ENCODE measurements at regions not wholly inside any gene's neighbourhood (a gene's known extent, or its start where the extent isn't known, plus 50 kb on each side); places are given as distances from the start of the nearest gene placed in this dataset.
"Not testable (repeated sequence)": the region's sequence is repeated elsewhere in the genome, so short reads cannot be mapped to it uniquely, and the experiment has no call there.

DNA sequence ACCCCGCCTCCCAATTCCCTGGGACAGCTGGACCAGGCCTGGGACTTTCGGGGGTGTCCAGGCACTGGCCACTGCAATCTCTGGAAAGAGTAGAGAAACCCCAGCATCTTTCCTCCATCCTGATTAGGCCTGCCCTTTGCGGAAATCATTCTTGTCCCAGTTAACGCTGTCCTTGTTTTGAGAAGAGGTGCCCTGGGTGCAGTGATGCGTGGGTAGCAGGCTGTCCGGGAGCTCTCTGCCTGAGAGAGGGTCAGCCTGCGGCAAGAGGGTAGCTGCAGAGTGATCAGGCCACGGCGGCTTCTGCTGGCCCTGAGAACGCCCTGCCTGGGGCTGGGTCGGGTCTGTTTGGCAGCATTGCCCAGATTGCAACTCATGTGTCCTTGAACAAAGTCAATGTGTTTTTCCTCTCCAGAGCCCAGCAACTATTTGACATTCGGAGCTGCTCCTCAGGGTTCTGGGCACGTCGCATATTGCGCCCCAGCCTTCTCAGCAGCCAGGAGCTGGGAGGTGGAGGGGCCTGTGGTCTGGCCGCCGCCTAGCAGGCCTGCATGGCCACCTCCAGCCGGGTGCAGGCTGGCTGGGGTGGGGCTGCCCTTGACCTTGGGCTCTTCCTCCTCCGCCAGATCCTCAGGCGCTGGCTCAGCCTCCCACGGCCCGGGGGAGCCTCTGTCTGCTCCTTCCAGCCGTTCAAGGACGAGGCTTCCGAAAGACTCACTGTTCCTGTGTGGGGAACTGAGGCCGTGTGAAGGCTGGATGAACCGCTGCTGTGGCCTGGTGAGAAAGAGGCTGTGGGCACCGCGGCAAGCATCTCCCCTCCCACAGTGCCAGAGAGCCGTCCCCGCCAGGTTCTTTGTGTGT, 150.1 kb upstream of the ZNF469 start:
- DNase-seq: not testable (repeated sequence)

DNA sequence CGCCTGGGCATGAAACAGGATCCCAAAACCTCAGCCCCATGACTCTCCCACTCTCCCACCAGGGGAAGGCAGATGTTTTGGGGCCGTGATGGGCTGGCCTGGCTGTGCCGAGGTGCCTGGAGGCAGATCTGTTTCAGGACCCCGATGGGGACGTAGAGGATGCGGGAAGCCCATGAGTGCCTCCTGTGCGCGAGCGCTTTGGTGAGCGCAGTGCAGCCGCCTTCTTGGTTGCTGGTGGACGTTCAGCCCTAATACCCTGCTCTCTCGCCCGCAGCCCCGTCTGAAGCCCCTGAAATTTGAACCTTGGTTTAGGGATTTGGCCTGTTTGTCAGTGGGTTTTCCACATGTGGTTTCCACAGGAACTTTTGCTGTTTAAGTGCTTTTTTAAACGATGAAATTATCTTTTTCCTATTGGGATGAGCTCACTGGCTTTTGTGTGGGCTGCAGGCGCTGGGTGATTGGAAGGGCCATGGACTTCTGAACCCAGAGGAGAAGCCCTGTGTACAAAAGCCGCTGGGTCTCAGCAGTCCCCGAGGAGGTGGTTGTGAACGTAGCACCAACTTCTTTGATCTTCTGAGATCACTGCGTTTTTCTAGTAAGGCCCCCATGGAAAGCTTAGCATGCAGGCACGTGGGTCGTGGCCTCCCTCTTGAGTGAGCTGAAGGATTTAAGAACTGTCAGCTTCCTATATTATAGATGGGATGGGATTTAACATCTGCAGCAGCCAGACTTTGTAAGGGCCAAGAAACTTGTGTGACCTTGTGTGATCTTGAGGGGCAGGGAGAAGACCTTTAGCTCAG, 148.9 kb upstream of the ZNF469 start:
- not testable (repeated sequence) for DNase-seq

DNA sequence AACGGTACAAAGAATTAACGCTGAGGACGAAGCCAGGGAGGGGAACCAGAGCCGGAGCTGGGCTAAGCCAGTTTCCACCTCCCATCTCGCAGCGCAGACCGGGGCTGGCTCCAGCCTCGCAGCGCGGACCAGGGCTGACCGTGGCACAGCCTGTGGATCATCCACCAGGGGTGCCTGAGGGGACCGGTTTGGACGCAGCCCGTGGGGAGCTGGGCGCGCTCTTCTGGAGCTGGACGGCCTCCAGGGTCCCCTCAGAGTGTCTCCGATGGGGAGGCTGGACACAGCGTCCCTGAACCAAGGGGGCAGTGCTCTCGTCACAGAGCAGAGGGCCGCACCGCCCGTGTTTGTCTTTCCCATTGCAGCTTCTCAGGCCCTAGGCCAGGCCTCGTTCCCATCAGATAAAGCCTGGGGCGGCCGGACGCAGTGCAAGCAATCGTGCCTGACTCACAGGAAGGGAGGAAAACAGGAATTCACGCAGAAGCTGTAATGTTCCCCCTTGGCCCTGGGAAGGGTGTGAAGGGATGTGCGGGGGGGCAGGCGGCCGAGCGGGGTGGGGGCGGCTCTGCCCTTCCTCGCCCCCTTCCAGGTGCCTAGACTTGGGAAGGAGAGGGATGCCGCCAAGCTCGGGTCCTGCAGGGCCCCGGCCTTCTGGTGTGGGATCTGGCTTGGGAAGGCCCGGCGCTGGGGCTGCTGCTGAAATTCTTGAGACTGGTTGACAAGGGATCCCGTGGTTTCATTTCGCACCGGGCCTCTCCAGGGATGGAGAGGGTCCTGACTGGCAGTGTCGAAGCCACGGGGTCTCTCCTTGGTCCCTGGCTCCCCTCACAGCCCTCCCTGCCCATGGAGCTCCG, 148.1 kb upstream of the ZNF469 start:
- not testable (repeated sequence) for DNase-seq

DNA sequence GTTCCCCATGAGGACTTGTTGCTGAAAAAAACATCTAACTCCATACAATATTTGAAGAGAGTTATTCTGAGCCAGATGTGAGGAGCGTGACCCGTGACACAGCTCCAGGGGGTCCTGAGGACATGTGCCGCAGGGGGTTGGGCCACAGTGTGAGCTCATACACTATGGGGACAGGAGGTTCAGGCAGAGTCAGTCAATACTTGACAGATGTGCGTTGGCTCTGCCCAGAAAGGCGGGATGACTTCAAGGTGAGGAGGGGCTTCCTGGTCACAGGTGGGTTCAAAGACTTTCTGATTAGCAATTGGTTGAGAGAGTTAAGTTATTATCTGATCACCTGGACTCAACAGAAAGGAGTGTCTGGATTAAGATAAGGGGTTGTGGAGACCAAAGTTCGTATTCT, 147.1 kb upstream of the ZNF469 start:
- not testable (repeated sequence) for DNase-seq

DNA sequence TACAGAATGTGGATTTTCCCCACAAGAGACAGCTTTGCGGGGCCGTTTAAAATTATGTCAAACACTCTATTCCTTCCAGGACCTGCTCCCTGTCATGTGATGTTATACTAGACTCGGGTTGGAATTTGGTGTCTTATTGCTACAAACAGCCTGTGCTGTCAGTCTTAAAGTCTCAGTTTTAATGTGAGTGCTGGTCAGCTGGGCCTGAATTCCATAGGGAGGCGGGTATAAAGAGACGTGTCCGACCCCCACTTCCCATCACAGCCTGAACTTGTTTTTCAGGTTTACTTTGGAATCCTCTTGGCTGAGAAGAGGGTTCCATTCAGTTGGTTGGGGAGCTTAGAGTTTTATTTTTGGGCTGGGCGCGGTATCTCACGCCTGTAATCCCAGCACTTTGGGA, 146.5 kb upstream of the ZNF469 start:
- not testable (repeated sequence) for DNase-seq

DNA sequence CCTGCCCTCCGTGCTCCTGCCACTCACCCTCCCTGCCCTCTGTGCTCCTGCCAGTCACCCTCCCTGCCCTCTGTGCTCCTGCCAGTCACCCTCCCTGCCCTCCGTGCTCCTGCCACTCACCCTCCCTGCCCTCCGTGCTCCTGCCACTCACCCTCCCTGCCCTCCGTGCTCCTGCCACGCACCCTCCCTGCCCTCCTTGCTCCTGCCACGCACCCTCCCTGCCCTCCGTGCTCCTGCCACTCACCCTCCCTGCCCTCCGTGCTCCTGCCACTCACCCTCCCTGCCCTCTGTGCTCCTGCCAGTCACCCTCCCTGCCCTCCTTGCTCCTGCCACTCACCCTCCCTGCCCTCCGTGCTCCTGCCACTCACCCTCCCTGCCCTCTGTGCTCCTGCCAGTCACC, 145.4 kb upstream of the ZNF469 start:
- not testable (repeated sequence) for DNase-seq

DNA sequence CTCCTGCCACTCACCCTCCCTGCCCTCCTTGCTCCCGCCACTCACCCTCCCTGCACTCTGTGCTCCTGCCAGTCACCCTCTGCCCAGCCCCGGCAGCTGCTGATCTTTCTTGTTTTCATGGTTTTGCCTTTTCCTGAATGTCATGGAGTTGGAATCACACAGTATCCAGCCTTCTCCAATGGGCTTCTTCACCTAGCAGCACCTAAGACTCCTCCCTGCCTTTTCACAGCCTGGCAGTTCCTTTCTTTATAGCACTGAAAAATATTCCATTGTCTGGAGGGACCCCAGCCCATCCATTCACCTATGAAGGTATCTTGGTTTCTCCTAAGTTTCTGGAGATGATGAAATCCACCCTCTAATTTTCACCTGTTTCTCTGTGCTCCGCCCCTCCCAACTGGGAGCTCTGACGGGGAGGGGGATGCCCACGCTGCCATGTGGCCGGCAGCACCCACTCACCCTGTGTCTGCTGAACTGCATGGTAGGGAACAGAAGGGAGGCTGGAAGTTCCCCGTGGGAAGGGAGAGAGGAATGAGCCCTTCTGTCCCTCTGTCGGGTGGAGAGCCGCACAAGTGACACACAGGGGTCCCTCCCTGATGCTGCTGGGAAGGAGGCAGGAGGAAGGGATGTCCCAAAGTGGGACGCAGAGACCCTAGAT, 144.9 kb upstream of the ZNF469 start:
- not testable (repeated sequence) for DNase-seq

DNA sequence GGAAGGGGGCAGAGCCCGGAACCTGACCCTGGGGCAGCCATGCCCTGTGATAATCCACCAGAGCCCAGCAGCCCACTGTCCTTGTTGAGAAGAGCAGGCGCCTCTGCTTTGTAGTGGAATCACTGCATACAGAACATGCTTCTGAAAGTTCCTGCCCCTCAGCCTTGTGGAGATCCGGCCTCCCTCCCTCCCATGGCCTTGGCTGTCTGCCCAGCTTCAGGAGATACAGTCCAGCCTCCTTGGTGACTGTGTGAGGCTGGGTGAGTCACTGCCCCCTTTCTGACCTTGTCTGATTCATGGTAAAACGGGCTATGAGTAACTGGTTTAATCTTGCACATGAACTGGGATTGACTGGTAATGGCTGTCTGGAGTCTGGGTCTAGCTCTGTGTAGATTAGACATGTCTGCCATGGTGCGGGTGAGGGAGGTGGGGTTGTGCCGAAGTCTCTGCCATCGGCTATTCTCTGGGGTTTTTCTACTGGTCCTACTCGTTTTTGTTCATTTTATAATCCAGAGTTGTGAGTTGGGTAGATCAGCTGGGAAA, 144.0 kb upstream of the ZNF469 start:
- DNase-seq: not testable (repeated sequence)

DNA sequence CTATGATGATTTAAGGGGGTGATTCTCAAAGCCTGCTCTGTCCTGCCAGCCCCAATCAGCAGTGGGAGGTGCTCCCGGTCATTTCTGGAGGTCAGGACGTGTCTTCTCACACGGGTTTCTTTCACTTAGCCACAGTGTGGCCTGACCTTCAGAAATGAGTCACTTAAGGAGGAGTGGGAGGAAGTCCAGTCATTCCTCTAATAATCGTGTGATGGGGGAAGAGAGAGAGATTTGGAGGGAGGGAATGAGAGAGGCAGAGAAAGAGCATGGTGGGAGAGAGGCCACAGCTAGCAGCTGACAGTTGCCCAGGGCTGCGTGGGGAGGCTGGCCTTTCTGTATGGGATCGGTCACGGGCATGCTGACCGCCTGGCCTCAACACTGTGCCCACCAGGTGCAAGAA, 142.6 kb upstream of the ZNF469 start:
- not testable (repeated sequence) for DNase-seq

DNA sequence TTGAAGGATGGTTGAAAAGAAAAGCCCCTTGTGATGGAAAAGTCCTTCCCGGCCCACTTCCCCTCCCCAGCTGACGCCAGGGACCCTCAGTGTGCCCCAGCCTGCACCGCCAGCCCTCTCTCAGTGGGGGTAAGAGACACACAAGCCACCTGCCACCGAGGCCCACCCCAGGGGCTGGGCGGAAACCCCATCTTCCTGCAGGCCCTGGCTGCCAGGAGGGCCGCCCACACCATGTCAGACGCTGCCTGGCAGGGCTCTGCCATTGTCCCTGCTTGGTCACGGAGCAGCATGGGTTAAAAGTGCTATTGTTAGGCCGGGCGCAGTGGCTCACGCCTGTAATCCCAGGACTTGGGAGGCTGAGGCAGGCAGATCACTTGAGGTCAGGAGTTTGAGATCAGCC, 142.0 kb upstream of the ZNF469 start:
- not testable (repeated sequence) for DNase-seq

DNA sequence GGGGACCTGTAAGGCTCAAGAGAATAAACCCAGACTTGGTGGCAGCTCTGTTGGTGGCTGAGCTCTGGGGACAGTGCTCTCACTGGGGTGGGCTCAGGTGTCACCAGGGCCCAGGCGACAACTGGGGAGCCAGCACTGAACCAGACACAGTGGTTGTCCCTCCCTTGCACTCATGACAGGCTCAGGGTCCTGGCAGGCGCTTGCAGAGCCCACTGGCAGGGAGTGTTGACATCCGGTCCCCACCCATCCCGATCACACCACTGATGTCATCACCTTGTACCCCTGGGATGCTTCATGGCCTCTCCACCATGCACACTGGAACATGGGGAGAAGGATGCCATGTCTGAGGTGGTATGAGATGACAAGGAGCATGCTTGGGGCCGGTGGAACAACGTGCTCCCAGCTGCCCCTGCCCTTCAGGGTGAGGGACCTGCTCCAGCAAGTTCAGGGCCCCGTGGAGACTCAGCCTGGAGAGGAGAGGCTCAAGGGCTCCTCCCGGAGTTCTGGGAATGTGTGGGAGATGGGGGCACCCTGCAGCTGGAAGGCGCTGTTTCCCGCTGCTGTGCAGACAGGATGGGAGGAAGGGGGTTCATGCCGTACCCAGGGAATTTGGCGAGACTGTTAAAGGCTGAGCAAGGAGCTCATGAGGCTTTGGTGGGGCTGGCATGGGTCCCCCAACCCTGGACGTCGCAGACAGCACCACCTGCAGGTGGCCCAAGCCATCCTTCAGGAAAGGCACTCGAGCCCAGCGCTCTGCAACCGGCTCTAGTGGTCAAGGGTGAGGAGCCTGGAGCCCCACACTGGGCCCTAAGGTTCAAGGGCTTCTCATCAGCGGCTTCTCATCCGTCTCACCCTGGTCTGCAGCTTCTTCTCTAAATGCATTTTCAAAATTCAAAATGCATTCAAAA, 141.1 kb upstream of the ZNF469 start:
- not testable (repeated sequence) for DNase-seq

DNA sequence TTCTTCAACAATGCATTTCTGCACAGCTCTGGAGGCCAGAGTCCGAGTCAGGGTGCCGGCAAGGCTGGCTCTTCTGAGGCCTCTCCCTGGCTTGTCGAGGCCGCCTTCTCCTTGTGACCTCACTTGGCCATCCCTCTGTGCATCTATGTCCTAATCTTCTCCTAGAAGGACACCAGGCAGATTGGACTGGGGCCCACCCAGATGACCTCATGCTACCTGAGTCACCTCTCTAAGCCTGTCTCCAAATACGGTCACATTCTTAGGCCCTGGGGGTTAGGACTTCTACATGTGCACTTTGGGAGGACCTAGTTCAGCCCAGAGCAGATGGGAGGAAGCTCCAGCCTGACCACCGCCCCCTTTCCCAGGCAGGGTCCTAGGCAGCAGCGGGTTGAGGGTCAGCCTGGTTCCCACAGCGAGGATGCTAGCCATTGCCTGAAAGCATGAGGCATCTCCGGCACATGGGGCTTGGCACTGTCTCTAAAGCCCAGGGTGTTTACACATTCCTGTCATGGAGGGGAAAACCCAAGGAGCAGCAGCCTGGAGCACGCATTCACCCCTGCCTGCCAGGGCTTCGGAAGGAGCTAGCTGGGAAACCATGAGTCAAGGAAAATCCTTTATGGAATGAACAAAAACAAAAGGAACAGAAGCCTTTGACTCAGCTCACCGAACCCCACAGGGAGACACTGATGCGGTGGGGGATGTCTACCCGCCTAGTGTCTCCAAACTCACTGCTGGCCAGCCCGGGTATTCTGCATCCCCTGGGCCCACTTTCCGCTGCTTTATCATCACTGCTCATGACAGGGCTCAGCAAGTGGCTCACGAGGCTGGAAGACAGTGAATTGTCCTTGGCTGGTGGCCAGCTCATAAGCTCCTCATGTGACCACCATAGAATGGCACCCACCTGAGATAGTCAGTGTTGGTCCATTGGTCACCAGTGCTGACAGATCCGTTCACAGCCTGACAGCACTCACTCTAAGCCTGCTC, 140.2 kb upstream of the ZNF469 start:
- not testable (repeated sequence) for DNase-seq

DNA sequence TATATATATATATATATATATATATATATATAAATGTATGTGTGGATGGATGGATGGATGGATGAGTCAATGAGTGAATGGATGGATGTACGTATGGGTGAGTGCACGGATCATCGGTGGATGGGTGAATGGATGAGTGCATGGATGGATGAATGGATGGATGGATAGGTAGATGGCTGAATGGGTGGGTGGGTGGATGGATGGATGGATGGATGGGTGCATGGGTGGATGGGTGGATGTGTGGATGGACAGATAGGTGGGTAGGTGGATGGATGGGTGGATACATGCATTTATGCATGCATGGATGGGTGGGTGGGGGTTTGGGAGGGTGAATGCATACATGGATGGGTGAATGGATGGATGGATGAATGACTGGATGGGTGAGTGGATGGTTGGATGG, 138.8 kb upstream of the ZNF469 start:
- not testable (repeated sequence) for DNase-seq

DNA sequence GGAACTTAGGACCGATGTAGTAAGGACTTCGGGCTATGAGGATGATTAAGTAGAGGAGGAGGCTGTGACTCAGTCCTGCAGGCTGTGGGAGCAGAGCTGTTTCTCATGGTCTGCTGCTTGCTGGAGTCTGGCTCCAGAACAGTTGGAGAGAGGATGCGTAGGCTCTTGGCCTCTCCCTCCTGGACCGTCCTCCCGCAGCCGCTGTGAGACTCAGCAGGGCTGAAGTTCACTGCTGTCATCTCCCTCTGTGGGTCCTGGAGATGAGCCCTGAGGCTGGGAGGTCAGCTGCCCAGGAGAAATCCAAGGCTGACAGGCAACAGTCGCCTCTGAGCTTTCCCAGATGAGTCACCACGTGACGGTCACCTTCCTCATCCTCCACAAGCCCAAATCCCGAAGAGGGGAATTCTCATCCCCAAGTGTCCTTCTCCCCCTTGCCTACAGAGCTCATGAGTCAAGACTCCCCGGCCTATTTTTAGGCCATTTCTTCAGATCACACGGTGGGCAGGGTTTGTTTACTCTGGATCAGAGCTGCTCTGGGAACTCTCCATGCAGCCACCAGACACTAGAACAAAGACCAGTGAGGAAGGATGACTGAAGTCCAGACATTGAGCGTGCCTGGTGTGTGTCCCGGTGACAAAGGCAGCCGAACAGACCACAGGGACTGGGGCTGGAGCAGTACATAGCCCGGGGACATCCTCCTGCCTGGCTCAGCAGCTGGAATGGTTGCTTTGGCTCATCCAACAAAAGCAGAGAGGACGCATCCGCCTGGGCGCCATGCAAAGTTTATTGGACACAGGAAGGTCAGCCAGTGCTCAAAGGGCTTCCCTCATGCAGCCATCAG, 137.3 kb upstream of the ZNF469 start:
- DNase-seq: not testable (repeated sequence)

DNA sequence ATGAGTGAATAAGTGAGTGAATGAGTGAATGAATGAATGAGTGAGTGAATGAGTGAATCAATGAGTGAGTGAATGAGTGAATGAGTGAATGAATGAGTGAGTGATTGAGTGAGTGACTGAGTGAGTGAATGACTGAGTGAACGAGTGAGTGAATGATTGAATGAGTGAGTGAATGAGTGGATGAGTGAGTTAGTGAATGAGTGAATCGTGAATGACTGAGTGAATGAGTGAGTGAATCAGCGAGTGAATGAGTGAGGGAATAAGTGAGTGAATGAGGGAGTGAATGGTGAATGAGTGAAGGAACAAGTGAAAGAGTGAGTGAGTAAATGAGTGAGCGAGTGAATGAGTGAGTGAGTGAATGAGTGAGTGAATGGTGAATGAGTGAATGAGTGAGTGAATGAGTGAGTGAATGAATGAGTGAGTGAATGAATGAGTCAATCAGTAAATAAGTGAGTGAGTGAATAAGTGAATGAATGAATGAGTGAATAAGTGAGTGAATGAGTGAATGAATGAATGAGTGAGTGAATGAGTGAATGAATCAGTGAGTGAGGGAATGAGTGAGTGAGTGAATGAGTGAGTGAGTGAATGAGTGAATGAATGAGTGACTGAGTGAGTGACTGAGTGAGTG, 135.7 kb upstream of the ZNF469 start:
- DNase-seq: not testable (repeated sequence)

DNA sequence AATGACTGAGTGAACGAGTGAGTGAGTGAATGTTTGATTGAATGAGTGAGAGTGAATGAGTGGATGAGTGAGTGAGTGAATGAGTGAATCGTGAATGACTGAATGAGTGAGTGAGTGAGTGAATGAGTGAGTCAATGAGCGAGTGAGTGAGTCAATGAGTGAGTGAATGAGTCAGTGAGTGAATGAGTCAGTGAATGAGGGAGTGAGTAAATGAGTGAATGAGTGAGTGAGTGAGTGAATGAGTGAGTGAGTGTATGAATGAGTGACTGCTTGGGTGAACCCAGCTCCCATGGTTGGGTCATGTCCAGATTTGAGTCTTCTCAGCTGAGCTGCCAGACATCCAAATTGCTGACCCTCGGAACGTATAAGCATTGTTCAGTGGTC, 135.2 kb upstream of the ZNF469 start:
- not testable (repeated sequence) for DNase-seq

DNA sequence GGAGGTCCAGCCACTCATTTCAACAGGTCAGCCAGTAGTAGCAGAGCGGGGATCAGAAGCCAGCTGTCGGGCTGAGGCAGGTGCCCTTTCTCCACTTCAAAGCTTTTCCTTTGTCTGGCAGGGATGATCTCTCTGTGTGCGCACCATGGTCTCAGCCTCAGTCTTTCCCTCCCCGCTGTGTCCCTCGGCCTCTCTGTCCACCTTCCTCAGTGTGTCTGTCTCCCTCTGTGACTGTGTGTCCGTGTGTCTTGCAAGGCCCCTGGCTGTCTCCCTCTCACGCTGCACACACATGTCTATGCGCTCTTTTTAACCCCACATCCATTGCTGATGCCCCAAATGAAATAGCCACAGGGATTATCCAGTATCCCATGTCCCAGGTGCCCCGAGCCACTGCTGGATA, 134.0 kb upstream of the ZNF469 start:
- not testable (repeated sequence) for DNase-seq

DNA sequence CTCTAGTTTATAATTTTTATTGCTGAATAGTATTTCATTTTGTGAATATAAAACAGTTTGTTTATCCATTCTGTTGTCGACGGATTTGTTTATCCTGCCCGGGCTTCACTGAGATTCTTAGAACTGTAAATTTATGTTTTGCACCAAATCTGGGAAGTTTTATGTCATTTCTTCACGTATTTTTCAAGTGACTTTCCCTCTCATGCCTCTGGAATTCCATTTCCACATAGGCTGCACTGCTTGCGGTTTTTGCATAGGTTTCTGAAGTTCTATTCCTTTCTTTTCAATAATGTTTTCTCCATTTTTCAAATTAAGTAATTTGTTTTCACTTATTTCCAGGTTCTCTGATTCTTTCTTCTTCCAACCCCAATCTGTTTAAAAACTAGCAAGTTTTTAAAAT, 132.4 kb upstream of the ZNF469 start:
- DNase-seq: not testable (repeated sequence)

All from activated T-cell treated with anti-CD3 and anti-CD28 coated beads for 4 hours (primary cell).